Limb (tissue), 2 donors: ENCODE measurements at regions not wholly inside any gene's neighbourhood (a gene's known extent, or its start where the extent isn't known, plus 50 kb on each side); places are given as distances from the start of the nearest gene placed in this dataset.
"Not testable (repeated sequence)": the region's sequence is repeated elsewhere in the genome, so short reads cannot be mapped to it uniquely, and the experiment has no call there.

ENCODE experiments used
- DNase-seq, 2 donors: peaks; one replicate each; pipeline ENCODE4 v3.0.0-alpha.2; 2016; ENCODE audit errors: extremely low spot score in 2 of 2

- DNase-seq = no peak
Observed at GRCh38 chr12:107581619-107582015, 104.0 kb upstream of the PWP1 start.

- DNase-seq = no peak
Observed at GRCh38 chr12:107583551-107583950, 102.0 kb upstream of the PWP1 start.

GRCh38 chr12:107584563-107584962 is 101.0 kb upstream of the PWP1 start:
- DNase-seq = no peak

- DNase-seq = no peak
Observed at GRCh38 chr12:107586256-107586970, 99.2 kb upstream of the PWP1 start.

DNA sequence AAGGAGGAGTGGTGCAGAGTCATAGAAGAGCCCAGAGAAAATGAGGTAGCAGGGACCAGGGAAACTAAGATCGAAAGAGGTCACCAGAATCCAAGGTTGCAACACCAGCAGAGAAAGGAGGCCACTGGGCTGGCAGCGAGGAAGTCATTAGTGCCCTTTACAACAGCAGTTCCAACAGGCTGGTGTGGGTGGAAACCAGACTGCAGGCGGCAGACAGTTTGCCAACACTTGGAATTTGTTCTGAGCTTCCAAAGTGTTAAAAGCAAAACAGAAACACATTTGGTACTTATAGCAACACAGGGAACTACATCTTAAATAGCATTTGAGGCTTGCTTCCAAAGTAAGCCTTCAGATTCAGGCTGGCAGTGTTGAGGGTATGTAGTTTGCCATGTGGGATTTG is 95.2 kb upstream of the PWP1 start:
- peak in 1 of 2 donors; percentile 6 for DNase-seq

DNA sequence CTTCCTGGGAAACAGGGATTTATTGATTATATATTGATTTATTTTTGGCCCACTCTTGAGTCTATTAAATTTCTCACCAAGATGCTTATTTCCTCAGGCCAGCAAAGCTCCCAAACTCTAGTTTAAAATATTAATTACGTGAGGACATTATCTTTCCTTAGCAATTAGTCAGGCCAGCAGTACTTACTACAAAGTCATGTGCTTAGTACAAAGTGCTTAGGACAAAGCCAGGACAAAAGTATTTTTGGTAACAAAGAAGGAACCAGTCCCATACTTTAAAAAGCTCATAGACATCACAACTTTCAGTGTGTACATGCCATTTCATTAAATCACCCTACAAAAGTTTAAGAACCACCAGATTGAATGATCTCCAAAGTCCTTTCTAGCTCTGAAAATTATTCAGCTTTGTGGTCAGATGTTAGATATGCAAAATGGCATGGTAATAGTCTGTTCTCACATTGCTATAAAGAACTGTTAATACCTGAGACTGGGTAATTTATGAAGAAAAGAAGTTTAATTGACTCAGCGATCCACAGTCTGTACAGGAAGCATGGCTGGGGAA is 94.7 kb upstream of the PWP1 start:
- no peak for DNase-seq

DNA sequence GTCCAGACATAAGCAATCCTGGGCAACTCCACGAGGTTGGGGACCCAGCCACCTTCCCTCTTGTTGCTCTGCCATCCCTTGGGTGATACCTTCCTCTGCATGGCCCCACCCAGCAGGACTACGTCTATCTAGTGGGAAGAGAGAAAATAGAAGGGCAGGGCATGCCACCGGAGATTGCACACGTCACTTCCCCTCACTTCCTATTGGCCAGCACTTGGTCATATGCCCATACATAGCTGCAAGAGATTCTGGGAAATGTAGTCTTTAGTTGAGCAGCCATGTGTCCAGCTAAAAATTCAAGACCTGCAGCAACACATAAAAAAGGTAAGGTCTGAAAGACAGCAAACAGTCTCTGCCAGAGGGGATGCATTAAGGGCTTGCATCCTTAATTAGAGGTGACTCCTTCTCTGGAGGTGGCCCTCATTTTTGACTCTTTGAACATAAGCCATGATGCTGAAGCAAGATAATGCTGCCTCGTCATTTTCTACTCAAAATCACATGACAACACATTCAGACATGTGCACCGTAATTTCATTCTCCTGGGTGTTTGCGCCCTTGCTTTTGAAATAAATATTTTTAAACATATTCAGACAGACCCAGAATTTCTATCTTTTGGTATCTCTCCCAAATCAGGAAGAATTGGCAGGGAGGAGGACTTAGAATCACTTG is 91.8 kb upstream of the PWP1 start:
- DNase-seq = no peak

GRCh38 chr12:107594995-107595394 is 90.6 kb upstream of the PWP1 start:
- no peak for DNase-seq

GRCh38 chr12:107597695-107598410 is 87.7 kb upstream of the PWP1 start:
- DNase-seq = no peak

GRCh38 chr12:107598906-107599305 is 86.7 kb upstream of the PWP1 start:
- DNase-seq = no peak

GRCh38 chr12:107600581-107601144 is 84.9 kb upstream of the PWP1 start:
- DNase-seq = no peak

- DNase-seq = no peak
Observed at GRCh38 chr12:107602446-107602845, 83.2 kb upstream of the PWP1 start.

DNA sequence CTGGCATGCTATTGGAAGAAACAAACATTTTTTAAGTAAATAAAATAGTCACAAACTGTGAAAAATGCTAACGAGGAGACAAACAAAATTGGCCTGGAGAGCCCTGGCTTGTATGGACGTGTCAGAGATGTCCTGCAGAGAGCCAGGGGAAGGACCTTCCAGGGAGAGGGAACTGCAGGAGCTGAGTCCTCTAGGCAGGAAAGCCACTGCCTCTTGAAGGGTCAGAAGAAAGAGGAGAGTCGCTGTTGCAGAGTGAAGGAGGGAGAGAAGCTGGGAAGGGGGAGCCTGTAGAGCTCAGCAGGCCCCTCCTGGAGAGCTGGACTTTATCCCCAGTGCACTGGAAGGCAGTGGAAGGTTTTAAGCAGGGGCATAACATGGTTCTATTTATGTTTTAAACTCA is 80.3 kb upstream of the PWP1 start:
- DNase-seq = no peak

- peak; percentile 79 to 90 for DNase-seq
Observed at GRCh38 chr12:107607464-107608392, 77.9 kb upstream of the PWP1 start.

DNA sequence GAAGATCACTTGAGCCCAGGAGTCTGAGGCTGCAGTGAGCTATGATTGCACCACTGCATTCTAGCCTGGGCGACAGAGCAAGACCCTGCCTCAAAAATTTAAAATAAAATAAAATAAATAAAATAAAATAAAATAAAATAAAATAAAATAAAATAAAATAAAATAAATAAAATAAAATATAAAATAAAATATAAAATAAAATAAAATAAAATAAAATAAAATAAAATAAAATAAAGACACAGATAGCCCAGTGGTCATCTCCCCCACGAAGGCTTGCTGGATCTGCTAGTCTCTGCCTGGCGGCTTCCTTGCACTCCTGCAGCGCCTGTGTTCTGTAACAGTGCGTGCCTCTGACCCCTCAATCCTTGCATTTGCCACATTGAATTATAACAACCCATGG is 76.8 kb upstream of the PWP1 start:
- not testable (repeated sequence) for DNase-seq

GRCh38 chr12:107610021-107610859 is 75.4 kb upstream of the PWP1 start:
- DNase-seq = peak; percentile 51 to 73

DNA sequence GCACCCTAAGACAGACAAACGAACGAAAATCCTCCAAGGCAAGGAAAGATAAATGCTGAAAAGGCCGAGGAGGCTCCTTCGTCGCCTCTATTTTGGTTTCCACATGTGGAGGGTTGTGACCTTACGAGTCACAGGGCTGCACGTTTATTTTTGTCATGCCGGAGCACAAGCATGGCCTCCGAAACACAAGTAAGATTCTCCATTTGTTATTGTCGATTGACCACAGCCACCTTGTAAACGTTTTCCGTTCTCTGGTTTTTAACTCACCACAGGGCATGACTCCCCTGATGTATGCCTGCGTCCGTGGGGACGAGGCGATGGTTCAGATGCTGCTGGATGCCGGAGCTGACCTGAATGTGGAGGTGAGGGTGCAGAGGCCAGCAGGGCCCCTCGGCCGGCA is 73.1 kb upstream of the PWP1 start:
- DNase-seq = no peak

DNA sequence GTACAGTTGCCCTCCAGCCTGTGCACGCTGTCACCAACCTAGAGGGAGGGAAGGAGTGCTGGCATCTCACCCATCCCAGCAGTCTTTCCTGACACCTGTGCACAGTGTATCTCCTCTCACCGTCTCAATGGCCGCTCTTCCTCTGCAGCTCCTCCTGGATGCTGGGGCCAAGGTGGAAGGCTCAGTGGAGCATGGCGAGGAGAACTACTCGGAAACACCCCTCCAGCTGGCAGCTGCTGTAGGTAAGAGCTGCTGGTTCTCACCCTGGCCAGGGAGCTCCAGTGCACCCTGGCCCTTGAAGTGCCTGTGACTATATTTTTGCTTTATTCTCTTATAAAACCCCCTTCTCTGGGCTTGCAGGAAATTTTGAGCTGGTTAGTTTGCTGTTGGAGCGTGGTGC is 68.7 kb upstream of the PWP1 start:
- DNase-seq = no peak

GRCh38 chr12:107618106-107618505 is 67.5 kb upstream of the PWP1 start:
- no peak for DNase-seq

GRCh38 chr12:107619831-107620230 is 65.8 kb upstream of the PWP1 start:
- DNase-seq = no peak
